NOMO-1 treated with dmso at 0.1 percent for 144 hours (cell line): ENCODE measurements at regions not wholly inside any gene's neighbourhood (a gene's known extent, or its start where the extent isn't known, plus 50 kb on each side); places are given as distances from the start of the nearest gene placed in this dataset.
"Not testable (repeated sequence)": the region's sequence is repeated elsewhere in the genome, so short reads cannot be mapped to it uniquely, and the experiment has no call there.

ENCODE experiments used
- DNase-seq: peaks from one replicate; lab custom pipeline; 2025; ENCODE audit not compliant: unreplicated experiment; lab: John Stamatoyannopoulos, UW

GRCh38 chr12:97790281-97790680 is 327.7 kb downstream of the RMST start:
- no peak for DNase-seq

GRCh38 chr12:97797473-97797872 is 334.9 kb downstream of the RMST start:
- DNase-seq = no peak

GRCh38 chr12:97800561-97800960 is 338.0 kb downstream of the RMST start:
- peak; percentile 50 for DNase-seq

GRCh38 chr12:97801471-97802059 is 339.0 kb downstream of the RMST start:
- no peak for DNase-seq

GRCh38 chr12:97805146-97805545 is 342.5 kb downstream of the RMST start:
- no peak for DNase-seq

DNA sequence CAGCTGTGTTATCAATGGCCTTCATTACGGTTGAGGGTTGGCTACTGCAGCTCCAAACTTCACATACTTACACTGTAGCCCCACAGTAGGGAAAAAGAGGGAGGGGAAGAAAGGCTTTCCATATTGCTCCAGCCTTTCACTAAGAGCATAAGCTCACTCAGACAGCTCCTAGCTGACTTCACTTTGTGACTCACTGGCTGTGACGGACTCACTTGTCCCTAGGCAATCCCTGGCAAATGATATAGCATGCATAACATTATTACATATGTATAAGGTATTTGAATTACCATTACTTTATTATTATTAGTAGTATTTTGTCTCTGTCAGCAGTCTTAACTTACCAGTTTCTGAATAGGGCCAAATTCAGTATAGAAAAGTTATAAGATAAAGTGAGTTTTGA is 350.7 kb downstream of the RMST start:
- DNase-seq = no peak

- no peak for DNase-seq
Measured at GRCh38 chr12:97821806-97822205, 359.2 kb downstream of the RMST start.

DNA sequence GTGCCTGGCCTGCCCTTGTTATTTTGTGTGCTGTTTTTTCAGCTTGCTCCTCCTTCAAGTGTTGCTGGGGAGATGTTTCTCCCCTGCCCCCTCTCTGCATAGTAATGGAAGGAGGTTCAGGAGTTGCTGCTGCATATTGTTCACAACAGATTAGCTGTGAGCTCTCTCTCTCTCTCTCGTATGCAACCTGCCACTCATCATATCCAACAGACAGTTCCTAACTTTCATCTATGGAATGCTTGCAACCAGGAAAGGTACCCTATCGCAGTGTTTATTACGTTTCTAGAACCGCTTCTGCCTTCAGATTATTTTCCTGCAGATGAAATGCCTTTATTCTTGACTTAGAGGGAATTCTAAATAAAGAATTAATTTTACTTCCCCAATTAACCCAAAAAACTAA is 372.9 kb downstream of the RMST start:
- DNase-seq = no peak

DNA sequence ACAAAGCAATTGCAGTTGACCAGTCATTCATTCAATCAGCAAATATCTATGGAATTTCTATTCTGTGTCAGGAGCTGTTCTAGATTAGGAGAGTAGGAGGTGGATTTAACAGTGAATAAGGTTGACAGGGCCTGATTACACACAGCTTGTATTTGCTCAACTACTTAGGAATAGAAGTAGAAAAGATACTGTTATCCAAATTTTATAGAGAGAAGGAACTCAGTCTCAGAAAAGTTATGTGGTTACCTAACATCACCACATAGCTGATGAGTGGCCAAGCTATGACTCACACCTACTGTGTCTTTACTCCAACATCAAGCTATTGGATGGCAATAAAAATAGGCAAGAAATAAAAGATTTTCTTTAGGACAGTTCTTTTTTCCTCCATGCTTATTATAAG is 374.8 kb downstream of the RMST start:
- no peak for DNase-seq

DNA sequence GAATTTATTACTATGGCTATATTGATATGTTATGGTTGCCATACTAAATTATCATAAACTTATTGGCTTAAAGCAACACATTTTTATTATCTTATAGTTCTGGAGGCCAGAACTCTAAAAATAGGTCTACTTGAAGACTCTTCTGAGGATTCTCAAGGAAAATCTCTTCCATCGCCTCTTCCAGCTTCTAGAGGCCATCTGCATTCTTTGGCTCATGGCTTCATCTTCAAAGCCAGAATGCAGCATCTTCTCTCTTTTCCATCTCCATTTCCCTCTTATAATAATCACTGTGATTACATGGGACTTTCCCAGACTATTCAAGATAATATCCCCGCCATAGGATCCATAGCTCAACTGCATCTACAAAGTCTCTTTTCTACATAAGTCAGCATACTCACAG is 385.4 kb downstream of the RMST start:
- no peak for DNase-seq

DNA sequence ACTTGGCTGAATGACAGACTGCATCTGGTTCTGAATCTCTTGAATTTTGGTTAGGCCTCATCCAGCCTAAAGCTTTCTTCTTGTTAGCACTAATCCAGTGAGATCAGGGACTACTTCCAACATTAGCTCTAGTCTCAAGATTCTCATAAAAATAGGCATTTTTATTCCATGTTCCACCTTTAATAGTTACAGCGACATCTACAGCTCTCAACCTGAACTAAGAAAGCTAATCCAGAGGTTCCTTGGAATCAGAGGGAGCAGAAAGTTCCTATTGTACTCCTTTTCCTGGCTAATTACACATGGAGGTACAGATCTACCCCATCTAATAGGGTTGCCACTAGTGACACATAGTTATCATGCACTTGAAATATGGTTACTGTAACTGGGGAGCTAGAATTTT is 391.9 kb downstream of the RMST start:
- DNase-seq = no peak

DNA sequence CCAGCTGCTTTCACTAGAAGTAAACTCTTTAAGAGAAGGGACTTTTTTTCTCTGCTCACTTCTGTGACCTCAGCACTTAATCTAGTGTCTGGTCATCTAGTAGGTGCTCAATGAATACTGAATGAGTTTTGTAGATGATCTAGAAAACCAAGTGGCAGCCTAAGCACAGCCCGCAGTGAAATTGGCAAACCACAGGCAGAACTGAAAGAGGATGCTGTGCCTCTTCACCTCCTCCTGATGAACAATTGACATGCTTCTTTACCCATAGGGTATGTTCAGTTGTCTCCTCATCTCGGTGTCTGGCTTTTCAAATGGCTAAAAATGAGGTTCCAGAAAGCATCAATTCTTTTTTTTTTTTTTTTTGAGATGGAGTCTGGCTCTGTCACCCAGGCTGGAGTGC is 399.5 kb downstream of the RMST start:
- no peak for DNase-seq

- no peak for DNase-seq
Measured at GRCh38 chr12:97875064-97875463, 412.5 kb downstream of the RMST start.

GRCh38 chr12:97876780-97877179 is 414.2 kb downstream of the RMST start:
- DNase-seq = no peak

- DNase-seq = no peak
Measured at GRCh38 chr12:97877404-97877803, 414.8 kb downstream of the RMST start.

DNA sequence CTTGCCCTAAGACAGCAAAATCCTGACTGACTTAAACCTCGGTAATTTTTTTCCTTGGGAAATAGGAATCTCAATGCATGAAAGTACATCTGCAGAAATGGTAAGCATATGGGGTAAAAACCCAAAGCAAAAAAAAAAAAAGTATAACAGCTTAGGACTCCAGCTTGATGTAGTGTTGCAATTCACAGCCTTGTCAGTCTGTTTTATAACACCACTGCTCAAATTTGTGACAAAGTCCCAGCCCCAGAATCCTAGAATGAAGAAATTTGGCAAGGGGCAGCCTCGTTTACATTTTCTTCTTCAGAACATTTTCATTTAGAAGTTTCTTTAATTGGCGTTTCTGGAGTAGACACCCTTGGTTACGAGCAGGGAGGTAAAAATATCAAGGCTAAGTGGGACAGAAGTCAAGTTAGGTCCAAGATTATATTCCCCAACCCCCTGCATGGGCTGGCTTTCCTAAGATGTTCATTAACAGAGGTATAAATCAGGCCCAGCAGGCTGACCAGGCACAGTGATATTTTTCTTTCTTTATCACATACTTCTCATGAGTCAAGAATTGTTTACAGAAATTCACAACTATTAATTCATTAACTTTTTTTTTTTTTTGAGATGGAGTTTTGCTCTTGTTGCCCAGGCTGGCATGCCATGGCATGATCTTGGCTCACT is 424.0 kb downstream of the RMST start:
- no peak for DNase-seq

DNA sequence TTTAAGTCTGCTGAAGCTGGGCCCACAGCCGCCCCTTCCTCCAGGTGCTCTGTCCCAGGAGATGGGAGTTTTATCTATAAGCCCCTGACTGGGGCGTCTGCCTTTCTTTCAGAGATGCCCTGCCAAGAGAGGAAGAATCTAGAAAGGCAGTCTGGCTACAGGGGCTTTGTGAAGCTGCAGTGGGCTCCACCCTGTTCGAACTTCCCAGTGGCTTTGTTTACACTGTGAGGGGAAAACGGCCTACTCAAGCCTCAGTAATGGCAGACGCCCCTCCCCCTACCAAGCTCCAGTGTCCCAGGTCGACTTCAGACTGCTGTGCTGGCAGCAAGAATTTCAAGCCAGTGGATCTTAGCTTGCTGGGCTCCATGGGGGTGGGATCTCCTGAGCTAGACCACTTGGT is 435.3 kb downstream of the RMST start:
- not testable (repeated sequence) for DNase-seq

- no peak for DNase-seq
Measured at GRCh38 chr12:97899529-97899928, 436.9 kb downstream of the RMST start.

GRCh38 chr12:97899956-97900355 is 437.4 kb downstream of the RMST start:
- no peak for DNase-seq

DNA sequence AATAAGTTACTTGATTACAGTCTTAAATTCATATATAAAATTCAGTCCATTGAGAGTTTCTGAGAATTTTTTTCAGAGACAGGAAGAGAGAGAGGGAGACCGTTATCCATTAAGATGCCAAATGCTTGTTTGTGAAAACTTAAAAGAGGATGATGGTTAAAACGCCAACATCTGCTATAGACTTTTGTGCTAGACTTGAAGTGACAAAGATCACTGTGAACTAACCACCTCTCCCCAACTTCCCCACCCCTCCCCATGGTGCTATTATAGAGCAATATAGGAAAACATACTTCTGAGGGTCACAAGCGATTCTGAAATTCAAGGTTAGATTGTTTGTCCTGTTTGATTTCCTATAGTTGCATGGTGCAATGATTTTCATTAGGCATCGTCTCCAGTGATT is 440.8 kb downstream of the RMST start:
- DNase-seq = no peak

- no peak for DNase-seq
Measured at GRCh38 chr12:97907504-97907903, 444.9 kb downstream of the RMST start.

DNA sequence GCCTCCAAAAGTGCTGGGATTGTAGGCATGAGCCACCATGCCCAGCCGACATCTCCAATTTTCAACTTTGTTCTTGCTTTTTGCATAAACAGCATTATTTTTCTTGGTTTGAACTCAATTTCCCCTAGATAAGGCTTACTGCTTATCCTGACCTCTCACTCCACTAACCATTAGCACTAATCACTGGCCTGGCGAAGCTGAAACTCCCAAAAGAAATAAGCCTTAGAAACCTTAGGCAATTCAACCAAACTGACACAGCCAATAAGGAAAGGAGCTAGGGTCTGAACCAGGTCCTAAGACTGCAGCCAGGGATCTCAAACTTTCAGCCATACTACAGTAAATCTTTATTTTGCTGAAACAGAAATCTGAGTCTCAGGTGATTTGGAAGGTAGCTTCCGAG is 448.0 kb downstream of the RMST start:
- DNase-seq = no peak

DNA sequence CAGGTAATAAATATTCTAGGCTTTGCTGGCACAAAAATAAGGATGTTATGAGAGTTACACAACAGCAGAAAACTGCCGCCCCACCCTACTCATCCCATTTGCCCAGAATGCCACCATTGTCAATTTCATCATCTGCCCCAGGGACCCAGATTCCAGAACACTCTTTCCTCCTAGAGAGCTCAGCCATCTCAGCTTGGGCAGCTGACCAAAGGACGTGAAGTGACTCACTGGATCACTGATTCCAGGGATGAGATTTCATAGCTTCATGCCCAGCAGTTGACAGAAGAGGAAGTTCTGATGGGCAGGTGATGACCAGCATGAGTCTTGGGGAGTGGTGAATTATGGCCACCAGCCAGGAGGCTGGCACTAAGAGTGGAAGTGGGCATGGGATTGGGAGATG is 450.3 kb downstream of the RMST start:
- no peak for DNase-seq
